Ramos (cell line): ENCODE measurements at regions not wholly inside any gene's neighbourhood (a gene's known extent, or its start where the extent isn't known, plus 50 kb on each side); places are given as distances from the start of the nearest gene placed in this dataset.

Source experiments
- in situ Hi-C: fragments of 300-500 bp; cut with MboI; formaldehyde crosslinking; loops from one replicate; pipeline ENCODE4 v1.14.3; 2022; ENCODE audit warnings: low sequenced_read_pairs; ENCODE audit not compliant: unreplicated experiment

DNA sequence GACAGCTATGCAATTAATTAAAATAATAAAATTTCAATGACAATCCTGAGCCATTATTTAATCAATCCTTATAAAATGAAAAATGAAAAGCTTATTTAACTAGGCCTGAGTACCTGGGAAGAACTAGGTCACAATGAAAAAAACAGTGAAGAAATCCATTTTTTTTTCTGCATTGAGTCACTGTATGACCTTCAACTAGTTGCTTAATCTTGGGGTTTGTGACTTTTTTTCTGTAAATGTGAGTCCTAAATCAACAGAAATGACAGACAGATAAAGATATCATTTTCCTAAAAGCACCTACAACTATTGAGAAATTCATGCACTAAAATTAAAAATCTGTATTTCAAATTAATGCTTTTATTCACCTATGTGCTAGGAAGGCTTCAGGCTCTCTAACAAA, 96.8 kb downstream of the TMEM26 start:
- in situ Hi-C loops: no loop called here

DNA sequence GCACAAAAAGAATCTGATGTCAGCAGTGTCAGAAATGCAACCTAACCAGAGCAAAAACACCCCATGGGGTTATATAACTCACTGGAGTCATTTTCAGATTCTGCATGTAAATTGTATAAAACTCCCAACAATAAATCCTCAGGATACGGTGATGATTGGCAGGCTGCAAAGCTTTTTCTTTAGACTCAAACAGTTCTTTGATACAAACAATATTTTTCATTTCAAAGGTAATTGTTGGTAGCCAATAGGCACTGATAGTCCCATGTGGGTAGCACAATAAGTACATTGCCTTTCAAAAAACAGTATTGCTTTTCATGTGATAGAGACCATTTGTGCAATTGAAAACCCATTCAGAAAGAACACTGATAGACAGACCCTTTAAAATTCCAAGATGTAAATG, 98.0 kb downstream of the TMEM26 start:
- in situ Hi-C loops: no loop called here

DNA sequence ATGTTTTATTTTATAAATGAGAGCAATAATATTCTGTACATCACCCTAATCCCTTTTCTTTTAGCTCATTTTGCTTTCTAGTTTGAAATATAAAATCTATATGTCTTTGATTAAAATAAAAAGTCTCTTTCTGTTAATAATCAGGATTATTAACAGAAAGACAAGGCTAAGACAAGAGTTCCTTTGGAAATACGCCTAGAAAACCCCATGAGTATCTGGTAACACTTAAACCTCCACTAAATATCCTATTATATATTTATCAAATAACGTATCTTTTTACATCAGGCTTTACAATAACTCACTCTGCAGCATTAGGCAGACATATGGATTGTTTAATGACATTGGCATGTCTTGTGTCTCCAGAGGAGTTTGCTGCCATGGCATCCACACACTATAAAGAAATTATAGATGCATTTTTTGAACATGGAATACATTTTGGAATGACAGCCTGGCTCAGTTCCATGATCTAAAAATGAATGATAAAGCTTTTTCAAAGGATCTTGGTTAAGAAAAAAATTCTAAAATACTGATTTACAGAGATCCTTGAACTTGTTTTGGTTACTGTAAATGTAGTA, 98.7 kb downstream of the TMEM26 start:
- in situ Hi-C loops: no loop called here

DNA sequence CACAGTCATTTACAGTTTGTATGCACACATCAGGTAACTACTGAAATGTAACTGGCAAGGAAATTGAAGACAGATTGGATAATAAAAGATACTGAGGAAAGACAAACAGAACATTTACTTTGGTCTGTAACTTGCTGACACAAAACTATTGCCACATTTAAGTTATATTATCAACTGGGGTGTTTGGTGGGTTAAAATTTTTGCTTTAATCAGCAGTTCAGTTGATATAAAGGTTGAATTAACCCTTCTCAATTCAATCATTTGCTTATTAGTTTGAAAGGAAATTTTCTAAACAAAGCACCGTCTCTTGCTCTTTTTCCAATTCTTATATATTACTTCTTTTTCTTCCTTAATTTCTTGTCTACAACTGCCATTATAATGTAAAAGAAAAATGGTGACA, 102.4 kb downstream of the TMEM26 start:
- in situ Hi-C loops: no loop called here

GRCh38 chr10:61350068-61350467, 103.1 kb downstream of the TMEM26 start:
- in situ Hi-C loops: no loop called here

- in situ Hi-C loops: no loop called here
These were observed 106.3 kb downstream of the TMEM26 start for GRCh38 chr10:61346796-61347413.

DNA sequence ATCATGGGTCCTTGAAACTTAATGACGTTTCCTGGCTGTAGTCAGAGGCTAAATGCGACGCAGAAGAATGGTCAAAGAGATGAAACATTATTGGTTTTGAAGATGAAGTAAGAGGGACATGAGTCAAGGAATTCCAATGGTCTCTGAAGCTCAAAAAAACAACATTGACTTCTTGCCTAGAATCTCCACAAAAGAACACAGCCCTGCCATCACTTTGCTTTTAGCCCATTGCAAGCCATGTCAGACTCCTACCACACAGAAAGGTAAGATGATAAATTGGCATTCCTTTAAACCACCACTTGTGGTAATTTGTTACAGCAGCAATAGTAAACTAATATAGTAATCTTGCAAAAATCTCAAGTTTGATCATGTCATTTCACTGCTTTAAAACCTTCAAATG, 109.4 kb downstream of the TMEM26 start:
- in situ Hi-C loops: no loop called here

- in situ Hi-C loops: no loop called here
These were observed 110.2 kb downstream of the TMEM26 start for GRCh38 chr10:61342858-61343572.

DNA sequence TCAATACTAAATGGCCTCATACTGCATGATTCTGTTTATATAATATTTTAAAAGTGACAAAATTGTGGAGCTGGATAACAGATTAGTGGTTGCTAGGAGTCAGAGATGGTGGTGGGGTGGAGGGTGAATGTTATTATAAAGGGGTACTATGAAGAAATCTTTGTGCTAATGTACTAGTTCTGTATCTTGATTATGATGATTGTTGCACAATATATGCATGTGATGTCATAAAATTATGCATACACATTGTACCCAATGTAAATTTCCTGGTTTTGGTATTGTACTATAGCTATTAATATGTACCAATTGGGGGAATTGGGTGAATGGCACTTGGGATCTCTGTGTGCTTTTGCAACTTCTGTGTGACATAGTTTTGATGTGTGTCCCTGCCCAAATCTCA, 112.2 kb downstream of the TMEM26 start:
- in situ Hi-C loops: no loop called here

DNA sequence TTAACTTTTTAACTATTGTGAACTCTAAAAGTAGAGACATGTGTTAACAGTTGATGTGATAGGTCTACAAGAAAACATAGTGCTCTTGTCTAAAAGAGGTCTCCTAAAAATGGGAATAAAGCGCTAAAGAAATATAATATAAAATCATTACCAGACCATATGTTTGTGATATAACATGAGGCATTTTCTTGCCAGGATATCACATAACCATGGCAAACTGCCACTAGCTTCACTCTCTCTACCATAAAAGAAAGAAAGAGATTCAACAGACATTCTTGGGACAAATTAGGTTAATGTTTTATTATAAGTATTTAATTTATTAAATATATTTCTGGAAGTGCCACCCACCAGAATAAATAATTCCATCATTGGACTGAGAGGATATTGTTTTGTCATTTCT, 115.0 kb downstream of the TMEM26 start:
- in situ Hi-C loops: no loop called here

- in situ Hi-C loops: no loop called here
These were observed 115.4 kb downstream of the TMEM26 start for GRCh38 chr10:61337741-61338140.

DNA sequence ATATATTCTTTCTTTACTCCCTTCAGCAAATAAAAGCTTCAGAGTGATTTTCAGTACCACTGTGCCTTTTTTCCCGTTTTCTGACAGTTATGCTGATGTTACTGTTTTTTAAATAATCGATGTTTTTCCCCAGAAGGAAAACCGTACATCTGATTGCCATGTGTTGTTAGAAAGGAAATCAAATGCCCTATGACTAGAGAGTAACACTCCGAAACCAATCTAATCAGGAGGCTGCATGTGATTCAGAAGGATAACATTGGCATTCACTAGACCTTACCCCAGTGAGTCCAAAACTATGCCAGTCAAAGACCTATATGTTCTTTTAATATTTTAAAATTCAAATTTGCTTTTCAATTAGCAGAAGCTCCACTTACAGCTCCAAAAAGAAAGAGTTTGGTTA, 116.3 kb downstream of the TMEM26 start:
- in situ Hi-C loops: no loop called here

- in situ Hi-C loops: no loop called here
These were observed 117.8 kb downstream of the TMEM26 start for GRCh38 chr10:61335359-61335758.

- in situ Hi-C loops: no loop called here
These were observed 120.6 kb downstream of the TMEM26 start for GRCh38 chr10:61332581-61332980.

- in situ Hi-C loops: no loop called here
These were observed 122.5 kb downstream of the TMEM26 start for GRCh38 chr10:61330669-61331068.

- in situ Hi-C loops: no loop called here
These were observed 123.3 kb downstream of the TMEM26 start for GRCh38 chr10:61329854-61330253.

DNA sequence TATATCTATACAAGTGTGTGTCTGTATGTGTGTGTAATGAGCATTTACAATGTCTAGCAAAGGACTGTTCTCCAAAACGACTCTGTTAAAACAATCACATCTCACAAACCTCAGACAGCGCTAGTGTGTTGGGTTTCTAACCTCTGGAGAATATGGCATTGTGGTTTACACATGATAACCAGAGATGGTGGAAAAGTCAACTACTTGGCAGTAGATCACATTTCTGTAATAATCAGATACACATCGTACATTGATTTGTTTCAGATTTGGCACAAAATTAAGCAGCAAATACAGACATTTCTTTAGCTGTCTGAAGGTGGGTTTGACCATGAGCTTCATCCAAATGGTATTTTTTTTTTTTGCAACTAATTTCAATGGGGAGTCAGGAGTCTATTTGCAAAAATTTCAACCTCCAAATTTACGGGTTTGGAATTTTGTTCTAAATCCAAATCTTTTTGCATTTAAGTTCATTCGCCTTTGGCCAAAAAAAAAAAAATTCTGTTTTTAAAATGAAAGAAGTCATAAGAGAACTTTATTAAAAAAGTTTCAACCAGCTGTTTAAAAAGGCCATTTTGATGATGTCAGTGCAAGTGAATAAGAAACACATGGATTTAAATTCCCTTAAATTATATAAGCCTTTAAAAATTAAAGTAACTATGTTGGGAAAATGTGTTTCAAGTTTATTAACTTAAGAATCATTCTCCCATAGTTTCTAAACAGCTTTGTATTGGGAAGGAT, 127.8 kb downstream of the TMEM26 start:
- in situ Hi-C loops: no loop called here

DNA sequence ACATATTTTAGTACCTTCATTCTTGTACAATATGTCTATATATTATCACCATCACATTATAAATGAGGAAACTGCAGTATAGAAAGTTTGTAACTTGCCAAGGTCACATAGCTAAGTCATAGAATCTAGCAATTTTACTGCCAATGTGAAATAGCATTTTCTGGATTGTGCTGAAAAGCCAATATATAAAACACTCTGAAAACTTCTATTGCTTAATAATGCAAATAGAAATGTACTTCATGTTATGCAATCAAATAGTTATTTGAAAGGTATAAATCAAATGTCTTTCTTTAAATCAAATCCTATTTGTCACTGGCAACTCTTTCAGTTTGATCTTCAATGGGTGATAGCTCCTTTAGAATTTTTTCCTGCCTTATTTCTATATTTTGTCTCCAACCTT, 129.5 kb downstream of the TMEM26 start:
- in situ Hi-C loops: no loop called here

GRCh38 chr10:61321041-61321857, 131.9 kb downstream of the TMEM26 start:
- in situ Hi-C loops: no loop called here

- in situ Hi-C loops: no loop called here
These were observed 133.0 kb downstream of the TMEM26 start for GRCh38 chr10:61320257-61320587.
